ENCODE measurements at regions not wholly inside any gene's neighbourhood (a gene's known extent, or its start where the extent isn't known, plus 50 kb on each side); places are given as distances from the start of the nearest gene placed in this dataset.

- no peaks in the 10 kb centered on the region for H3K9me3 ChIP-seq (replicated peaks; ENCODE audit: control insufficient read depth, insufficient read depth, low read length)
- no peaks in the 10 kb centered on the region for H3K79me2 ChIP-seq (ENCODE audit: control insufficient read depth, insufficient read depth, low read length)
- no peak overlapping the region for H3K9ac ChIP-seq (replicated peaks; ENCODE audit: extremely low read depth, insufficient read depth, low read length)
- H3K9me1 ChIP-seq (replicated peaks; ENCODE audit: control insufficient read depth, extremely low read depth, insufficient read depth, low read length), result no peaks in the 10 kb centered on the region
- H2AFZ ChIP-seq (ENCODE audit: low read depth, low read length), result no peak overlapping the region
- H3K36me3 ChIP-seq (ENCODE audit: control insufficient read depth in 2 of 2, extremely low read depth in 1 of 2, insufficient read depth in 2 of 2, low read length in 2 of 2), result no peaks in the 10 kb centered on the region
- POLR2A ChIA-PET, result no interaction called here
- DNase-seq (ENCODE audit: low read depth, low spot score) (no peak), FAIRE-seq (no peak)
- TF ChIP-seq POLR2A (IDR thresholded peaks at IDR 0.05; ENCODE audit: low read depth, low read length) (no peak), JUN (IDR thresholded peaks at IDR 0.05; ENCODE audit: borderline replicate concordance, insufficient read depth, insufficient read length, low read depth) (no peak), CTCF (IDR thresholded peaks at IDR 0.05; ENCODE audit: extremely low read depth in 1 of 2, insufficient read depth in 1 of 2, low read depth in 1 of 2, low read length in 2 of 2) (no peak), FOS (IDR thresholded peaks at IDR 0.05; ENCODE audit: borderline replicate concordance, insufficient read depth, low read length) (no peak)
- no peak overlapping the region for H3K4me3 ChIP-seq (replicated peaks in 1 of 3; ENCODE audit: insufficient read depth in 1 of 3, low read depth in 1 of 3, low read length in 3 of 3)
- no peaks in the 10 kb centered on the region for H3K4me1 ChIP-seq (ENCODE audit: control insufficient read depth, extremely low read depth, insufficient read depth, low read length)
- no peaks in the 10 kb centered on the region for H3K27me3 ChIP-seq (ENCODE audit: control insufficient read depth in 2 of 2, insufficient read depth in 2 of 2, low read length in 2 of 2)
- H4K20me1 ChIP-seq (replicated peaks; ENCODE audit: control insufficient read depth, extremely low read depth, insufficient read depth, low read length), result no peaks in the 10 kb centered on the region
- BruUV-seq (replicated peaks), result no TSS peak
- no peak overlapping the region for H3K27ac ChIP-seq (ENCODE audit: insufficient read depth, low read depth, low read length)
- dilution Hi-C loops (cut with MboI; ENCODE audit: extremely low pct_ligation_motif_present, low sequenced_read_pairs), result no loop called here
- CTCF ChIA-PET, result interaction anchor here (1.5 kb wide), 1 partner anchor 26 kb away, joined by 5 read pairs; no protein-coding TSS in a partner anchor
- intact Hi-C loops (cut with micrococcal nuclease), result no loop called here
- H3K4me2 ChIP-seq (ENCODE audit: insufficient read depth, low read length), result no peak overlapping the region
These were observed 93.6 kb upstream of the NPY2R start for GRCh38 chr4:155114790-155115189.

- DNase-seq (ENCODE audit: low read depth, low spot score) (no peak), FAIRE-seq (no peak)
- Histone ChIP-seq H4K20me1 (replicated peaks; ENCODE audit: control insufficient read depth, extremely low read depth, insufficient read depth, low read length) (no peaks in the 10 kb centered on the region), H3K27me3 (ENCODE audit: control insufficient read depth in 2 of 2, insufficient read depth in 2 of 2, low read length in 2 of 2) (no peaks in the 10 kb centered on the region), H3K4me1 (ENCODE audit: control insufficient read depth, extremely low read depth, insufficient read depth, low read length) (no peaks in the 10 kb centered on the region), H3K36me3 (ENCODE audit: control insufficient read depth in 2 of 2, extremely low read depth in 1 of 2, insufficient read depth in 2 of 2, low read length in 2 of 2) (no peaks in the 10 kb centered on the region), H2AFZ (ENCODE audit: low read depth, low read length) (no peak overlapping the region), H3K79me2 (ENCODE audit: control insufficient read depth, insufficient read depth, low read length) (no peaks in the 10 kb centered on the region), H3K9me1 (replicated peaks; ENCODE audit: control insufficient read depth, extremely low read depth, insufficient read depth, low read length) (no peaks in the 10 kb centered on the region), H3K4me2 (ENCODE audit: insufficient read depth, low read length) (no peak overlapping the region), H3K27ac (ENCODE audit: insufficient read depth, low read depth, low read length) (no peak overlapping the region), H3K9me3 (replicated peaks; ENCODE audit: control insufficient read depth, insufficient read depth, low read length) (no peaks in the 10 kb centered on the region), H3K9ac (replicated peaks; ENCODE audit: extremely low read depth, insufficient read depth, low read length) (no peak overlapping the region), H3K4me3 (replicated peaks in 1 of 3; ENCODE audit: insufficient read depth in 1 of 3, low read depth in 1 of 3, low read length in 3 of 3) (no peak overlapping the region)
- no peak for TF ChIP-seq CTCF (IDR thresholded peaks at IDR 0.05; ENCODE audit: extremely low read depth in 1 of 2, insufficient read depth in 1 of 2, low read depth in 1 of 2, low read length in 2 of 2)
- no peak for TF ChIP-seq JUN (IDR thresholded peaks at IDR 0.05; ENCODE audit: borderline replicate concordance, insufficient read depth, insufficient read length, low read depth)
- TF ChIP-seq EZH2 (IDR thresholded peaks at IDR 0.05; ENCODE audit: borderline replicate concordance, low read depth, low read length, severe bottlenecking), result no peak
- no peak for TF ChIP-seq MAX (IDR thresholded peaks at IDR 0.05; ENCODE audit: insufficient read depth, insufficient read length)
- TF ChIP-seq MYC (IDR thresholded peaks at IDR 0.05; ENCODE audit: low read depth, low read length), result no peak
- no peak for TF ChIP-seq POLR2AphosphoS5 (IDR thresholded peaks at IDR 0.05; ENCODE audit: insufficient read depth, low read depth, low read length)
- no peak for TF ChIP-seq GATA2 (IDR thresholded peaks at IDR 0.05; ENCODE audit: insufficient read depth, insufficient read length, low read depth, low read length)
- TF ChIP-seq POLR2A (IDR thresholded peaks at IDR 0.05; ENCODE audit: low read depth, low read length), result no peak
- no peak for TF ChIP-seq FOS (IDR thresholded peaks at IDR 0.05; ENCODE audit: borderline replicate concordance, insufficient read depth, low read length)
- intact Hi-C loops (cut with micrococcal nuclease) (no loop called here), dilution Hi-C loops (cut with MboI; ENCODE audit: extremely low pct_ligation_motif_present, low sequenced_read_pairs) (no loop called here)
- CTCF ChIA-PET, result no interaction called here
- no TSS peak for BruUV-seq (replicated peaks)
- POLR2A ChIA-PET, result no interaction called here
These were observed 89.4 kb upstream of the NPY2R start for GRCh38 chr4:155119006-155119405.
